Lower leg skin (tissue), 3 donors: ENCODE measurements at regions not wholly inside any gene's neighbourhood (a gene's known extent, or its start where the extent isn't known, plus 50 kb on each side); places are given as distances from the start of the nearest gene placed in this dataset.

Source experiments
- POLR2A ChIP-seq, 2 donors: fragments of 450-650 bp; IDR thresholded peaks; one replicate each; pipeline ENCODE4 v1.6.1; 2016 to 2017; ENCODE audit warnings: antibody characterized with exemption in 2 of 2, mild to moderate bottlenecking in 1 of 2, moderate library complexity in 1 of 2
- TF ChIP-seq, protein P1 (sequence below), 3 donors: fragments of 450-650 bp; IDR thresholded peaks; one replicate each; pipeline ENCODE4 v1.5.1; 2016; ENCODE audit warnings: antibody characterized with exemption in 3 of 3, mild to moderate bottlenecking in 3 of 3, moderate library complexity in 2 of 3

DNA sequence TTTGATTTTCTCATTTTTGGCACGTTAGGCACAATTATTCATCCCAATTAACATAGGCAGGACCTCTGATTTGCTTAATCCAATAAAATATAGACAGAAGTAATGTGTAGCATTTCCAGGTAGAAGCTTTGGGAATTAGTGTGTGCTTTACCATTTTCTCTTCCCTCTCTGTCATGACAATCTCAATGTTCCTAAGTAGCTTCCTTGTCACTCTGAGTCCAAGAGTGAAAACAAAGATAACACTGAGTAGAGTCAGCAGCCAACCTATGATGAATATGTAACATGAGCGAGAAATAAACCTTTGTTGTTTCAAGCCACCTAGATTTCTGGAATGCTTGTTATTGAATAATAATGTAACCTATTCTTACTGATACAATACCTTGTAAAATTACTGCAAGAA lies 283.8 kb downstream of the OMA1 start:
- TF ChIP-seq, protein P1, sequence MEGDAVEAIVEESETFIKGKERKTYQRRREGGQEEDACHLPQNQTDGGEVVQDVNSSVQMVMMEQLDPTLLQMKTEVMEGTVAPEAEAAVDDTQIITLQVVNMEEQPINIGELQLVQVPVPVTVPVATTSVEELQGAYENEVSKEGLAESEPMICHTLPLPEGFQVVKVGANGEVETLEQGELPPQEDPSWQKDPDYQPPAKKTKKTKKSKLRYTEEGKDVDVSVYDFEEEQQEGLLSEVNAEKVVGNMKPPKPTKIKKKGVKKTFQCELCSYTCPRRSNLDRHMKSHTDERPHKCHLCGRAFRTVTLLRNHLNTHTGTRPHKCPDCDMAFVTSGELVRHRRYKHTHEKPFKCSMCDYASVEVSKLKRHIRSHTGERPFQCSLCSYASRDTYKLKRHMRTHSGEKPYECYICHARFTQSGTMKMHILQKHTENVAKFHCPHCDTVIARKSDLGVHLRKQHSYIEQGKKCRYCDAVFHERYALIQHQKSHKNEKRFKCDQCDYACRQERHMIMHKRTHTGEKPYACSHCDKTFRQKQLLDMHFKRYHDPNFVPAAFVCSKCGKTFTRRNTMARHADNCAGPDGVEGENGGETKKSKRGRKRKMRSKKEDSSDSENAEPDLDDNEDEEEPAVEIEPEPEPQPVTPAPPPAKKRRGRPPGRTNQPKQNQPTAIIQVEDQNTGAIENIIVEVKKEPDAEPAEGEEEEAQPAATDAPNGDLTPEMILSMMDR (IDR thresholded peaks at IDR 0.05): no peak
- TF ChIP-seq POLR2A (IDR thresholded peaks at IDR 0.05): no peak
